ENCODE measurements at regions not wholly inside any gene's neighbourhood (a gene's known extent, or its start where the extent isn't known, plus 50 kb on each side); places are given as distances from the start of the nearest gene placed in this dataset.

DNA sequence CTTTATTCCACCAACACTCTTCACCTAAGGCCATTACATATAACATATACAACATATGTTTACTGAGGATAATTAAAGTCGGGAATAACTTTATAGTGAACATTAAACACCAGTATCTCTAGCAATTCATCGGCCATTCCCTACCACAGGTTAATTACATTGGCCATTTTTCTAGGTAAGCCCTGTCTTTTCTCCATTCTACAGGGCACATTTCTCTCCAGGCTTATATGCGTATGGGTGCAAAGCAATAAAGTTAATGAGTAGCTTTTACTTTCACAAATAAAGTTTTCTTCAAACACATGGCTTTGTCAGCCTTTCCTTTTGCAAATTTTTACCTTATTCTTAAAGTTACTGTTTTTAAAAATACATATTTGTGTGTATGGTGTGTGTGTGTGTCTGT, 111.9 kb upstream of the IQCM start:
- no peak for DNase-seq (ENCODE audit: insufficient read length, low spot score)
- FAIRE-seq, result no peak

- DNase-seq (ENCODE audit: insufficient read length, low spot score), result no peak
- no peak for FAIRE-seq
Measured at GRCh38 chr4:149928507-149928906, 112.9 kb upstream of the IQCM start.

- FAIRE-seq (no peak), DNase-seq (ENCODE audit: insufficient read length, low spot score) (no peak)
Measured at GRCh38 chr4:149931431-149931830, 115.8 kb upstream of the IQCM start.

GRCh38 chr4:149932188-149932587, 116.5 kb upstream of the IQCM start:
- DNase-seq (ENCODE audit: insufficient read length, low spot score) (no peak), FAIRE-seq (no peak)

DNA sequence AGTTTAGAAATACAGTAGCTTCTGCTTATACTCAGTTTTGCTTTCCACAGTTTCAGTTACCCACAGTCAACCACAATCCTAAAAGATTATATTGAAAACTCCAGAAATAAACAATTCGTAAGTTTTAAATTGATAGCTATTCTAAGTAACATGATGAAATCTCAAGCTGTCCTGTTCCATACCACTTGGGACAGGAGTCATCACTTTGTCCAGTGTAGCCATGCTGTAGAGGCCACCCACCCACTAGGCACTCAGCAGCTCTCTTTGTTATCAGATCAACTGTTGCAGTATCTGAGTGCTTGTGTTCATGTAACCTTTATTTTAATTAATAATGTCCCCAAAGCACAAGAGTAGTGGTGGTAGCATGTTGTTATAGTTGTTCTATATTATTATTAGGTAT, 117.5 kb upstream of the IQCM start:
- DNase-seq (ENCODE audit: insufficient read length, low spot score) (no peak), FAIRE-seq (no peak)

DNA sequence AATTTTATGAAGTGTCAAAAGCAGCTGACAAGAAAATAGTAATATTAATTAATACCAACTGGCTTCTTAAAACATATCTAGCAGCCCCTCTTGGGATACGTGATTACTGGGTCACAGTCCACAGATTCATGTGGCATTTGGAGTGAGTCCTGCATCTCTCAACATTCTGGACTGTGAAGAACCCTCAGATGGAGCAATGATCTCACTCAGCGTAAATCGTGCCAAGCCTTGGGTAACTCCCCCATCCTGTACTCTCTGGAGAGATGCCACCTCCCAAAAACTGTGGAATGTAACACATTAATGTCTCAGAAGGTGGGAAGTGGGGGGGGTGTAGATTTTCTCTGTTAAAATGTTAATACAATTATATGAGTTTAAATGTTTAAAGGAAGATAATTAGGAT, 118.2 kb upstream of the IQCM start:
- DNase-seq (ENCODE audit: insufficient read length, low spot score) (no peak), FAIRE-seq (no peak)

DNA sequence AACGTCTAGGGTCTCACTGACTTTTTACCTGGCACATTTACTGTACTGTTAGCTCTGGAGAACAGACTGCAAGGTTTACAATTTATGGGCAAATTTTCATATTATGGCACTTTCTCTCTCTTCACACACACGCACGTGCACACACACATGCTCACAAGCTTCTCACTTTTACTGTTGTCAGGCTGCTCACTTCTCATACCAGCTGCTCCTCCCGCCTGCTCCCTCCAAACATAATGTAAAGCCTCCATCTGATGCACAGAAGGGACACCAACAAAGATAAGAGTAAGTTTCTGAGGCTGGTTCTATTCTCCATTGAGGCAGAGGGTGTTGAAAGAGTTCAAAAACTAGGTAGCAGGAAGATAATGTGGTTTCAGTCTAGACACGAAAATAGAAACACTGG, 128.9 kb upstream of the DCLK2 start:
- FAIRE-seq (no peak), DNase-seq (ENCODE audit: insufficient read length, low spot score) (no peak)

DNA sequence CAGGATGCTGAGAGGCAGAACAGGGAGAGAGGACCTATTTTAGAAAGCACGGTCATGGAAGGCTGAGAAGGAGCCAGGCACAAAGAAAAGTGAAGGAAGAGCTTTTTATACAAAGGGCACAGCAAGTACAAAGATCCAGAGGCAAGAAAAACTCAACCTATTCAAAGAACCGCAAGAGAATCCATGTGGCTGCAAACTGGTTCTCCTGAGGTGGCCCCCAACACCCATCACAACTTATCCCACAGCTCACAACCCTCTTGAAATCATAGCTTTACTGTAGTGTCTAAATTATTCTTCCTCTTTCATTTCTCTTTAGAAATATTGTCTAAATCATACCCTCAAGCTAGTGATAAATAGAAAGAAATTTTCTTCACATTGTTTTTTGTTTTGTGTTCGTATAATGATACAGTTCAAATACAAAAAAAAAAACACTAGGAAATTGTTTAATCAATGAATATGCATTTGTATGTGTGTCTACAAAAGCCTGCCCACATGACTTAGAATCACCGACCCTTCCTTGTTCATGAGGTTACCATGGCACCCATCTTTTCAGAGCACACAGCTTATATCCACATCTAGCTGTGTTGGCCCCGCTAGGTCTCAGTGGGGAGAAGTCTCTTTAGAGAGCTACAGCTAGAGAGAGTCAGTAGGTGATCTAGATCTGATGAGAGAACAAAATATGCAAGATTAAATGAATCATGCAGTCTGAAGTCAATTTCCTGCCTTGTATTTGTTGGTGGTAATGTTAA, 126.9 kb upstream of the DCLK2 start:
- DNase-seq (ENCODE audit: insufficient read length, low spot score) (no peak), FAIRE-seq (no peak)

GRCh38 chr4:149952101-149952500, 126.1 kb upstream of the DCLK2 start:
- FAIRE-seq, result no peak
- no peak for DNase-seq (ENCODE audit: insufficient read length, low spot score)

GRCh38 chr4:149952716-149953115, 125.5 kb upstream of the DCLK2 start:
- DNase-seq (ENCODE audit: insufficient read length, low spot score) (no peak), FAIRE-seq (no peak)

- FAIRE-seq (no peak), DNase-seq (ENCODE audit: insufficient read length, low spot score) (no peak)
Measured at GRCh38 chr4:149955780-149956390, 122.4 kb upstream of the DCLK2 start.

GRCh38 chr4:149956678-149957077, 121.6 kb upstream of the DCLK2 start:
- no peak for FAIRE-seq
- no peak for DNase-seq (ENCODE audit: insufficient read length, low spot score)

DNA sequence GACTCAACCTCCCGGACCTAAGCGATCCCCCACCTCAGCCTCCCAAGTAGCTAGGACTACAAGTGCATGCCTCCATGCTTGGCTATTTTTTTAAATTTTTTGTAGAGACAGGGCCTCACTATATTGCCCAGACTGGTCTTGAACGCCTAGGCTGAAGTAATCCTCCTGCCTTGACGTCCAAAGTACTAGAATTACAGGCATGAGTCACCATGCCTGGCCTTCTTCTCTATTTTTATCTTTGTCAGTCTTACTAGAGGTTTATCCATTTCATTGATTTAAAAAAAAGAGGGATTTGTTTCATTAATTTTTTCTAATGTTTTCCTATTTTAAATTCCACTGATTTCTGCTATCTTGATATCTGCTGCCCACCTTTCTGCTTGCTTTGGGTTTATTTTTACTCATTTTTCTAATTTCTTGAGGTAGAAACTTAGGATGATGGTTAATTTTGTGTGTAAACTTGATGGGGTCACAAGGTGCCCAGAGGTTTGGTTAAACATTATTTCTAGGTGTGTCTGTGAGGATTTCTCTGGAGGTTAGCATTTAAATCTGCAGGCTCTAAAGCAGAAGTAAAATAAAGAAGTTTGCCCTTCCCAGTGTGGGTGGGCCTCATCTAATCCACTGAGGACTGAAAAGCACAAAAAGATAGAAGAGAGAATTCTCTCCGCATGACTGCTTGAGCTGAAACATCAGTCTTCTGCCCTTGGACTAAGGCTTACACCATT, 116.2 kb upstream of the DCLK2 start:
- FAIRE-seq, result no peak
- DNase-seq (ENCODE audit: insufficient read length, low spot score), result no peak

- DNase-seq (ENCODE audit: insufficient read length, low spot score), result no peak
- no peak for FAIRE-seq
Measured at GRCh38 chr4:149964001-149964796, 114.0 kb upstream of the DCLK2 start.

- no peak for FAIRE-seq
- no peak for DNase-seq (ENCODE audit: insufficient read length, low spot score)
Measured at GRCh38 chr4:149965206-149965605, 113.0 kb upstream of the DCLK2 start.

DNA sequence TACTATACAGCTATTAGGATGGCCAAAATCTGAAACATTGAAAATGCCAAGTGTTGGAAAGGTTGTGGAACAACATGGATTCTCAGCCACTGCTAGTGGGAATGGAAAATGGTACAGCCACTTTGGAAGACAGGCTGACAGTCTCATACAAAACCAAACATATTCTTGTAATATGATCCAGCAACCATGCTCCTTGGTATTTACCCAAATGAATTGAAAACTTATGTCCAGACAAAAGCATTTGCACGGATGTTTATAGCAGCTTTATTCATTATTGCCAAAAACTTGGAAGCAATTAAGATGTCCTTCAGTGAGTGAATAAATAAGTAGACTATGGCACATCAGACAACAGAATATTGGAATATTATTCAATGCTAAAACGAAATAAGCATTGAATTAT, 105.8 kb upstream of the DCLK2 start:
- no peak for DNase-seq (ENCODE audit: insufficient read length, low spot score)
- FAIRE-seq, result no peak

- no peak for DNase-seq (ENCODE audit: insufficient read length, low spot score)
- FAIRE-seq, result no peak
Measured at GRCh38 chr4:149973181-149973580, 105.1 kb upstream of the DCLK2 start.

- DNase-seq (ENCODE audit: insufficient read length, low spot score), result no peak
- FAIRE-seq, result no peak
Measured at GRCh38 chr4:149975172-149975571, 103.1 kb upstream of the DCLK2 start.

DNA sequence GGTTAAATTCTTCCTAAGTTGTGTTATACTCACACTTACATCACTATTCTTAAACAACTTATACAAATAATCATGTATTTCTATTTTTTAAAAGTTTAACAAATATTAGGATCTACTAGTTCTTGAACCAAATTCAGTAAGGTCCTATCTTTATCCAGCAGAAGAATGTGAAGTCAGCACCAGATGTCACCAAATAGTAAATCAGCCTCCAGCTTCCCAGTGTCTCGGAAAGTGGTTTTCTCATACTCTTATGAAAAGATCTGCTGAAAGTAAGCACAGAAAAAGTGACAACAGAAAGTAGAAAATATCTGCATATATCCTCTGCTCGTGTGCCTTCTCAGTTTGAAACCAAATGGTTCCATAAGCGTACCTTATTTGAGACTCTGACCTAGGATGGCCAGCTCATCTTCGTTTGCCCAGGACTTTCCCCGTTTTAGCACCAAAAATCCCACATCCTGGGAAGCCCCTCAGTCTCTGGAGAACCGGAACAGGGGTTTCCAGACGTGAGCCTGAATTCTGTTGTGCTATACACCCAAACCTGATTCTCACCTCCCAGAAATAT, 98.0 kb upstream of the DCLK2 start:
- FAIRE-seq, result no peak
- no peak for DNase-seq (ENCODE audit: insufficient read length, low spot score)

- peak; percentile 7 for DNase-seq (ENCODE audit: insufficient read length, low spot score)
- FAIRE-seq, result peak; percentile 90
Measured at GRCh38 chr4:149980941-149981340, 97.3 kb upstream of the DCLK2 start.

- FAIRE-seq (no peak), DNase-seq (ENCODE audit: insufficient read length, low spot score) (no peak)
Measured at GRCh38 chr4:149983401-149983800, 94.8 kb upstream of the DCLK2 start.
